Umbilical cord (tissue), 1 donor: ENCODE measurements at regions not wholly inside any gene's neighbourhood (a gene's known extent, or its start where the extent isn't known, plus 50 kb on each side); places are given as distances from the start of the nearest gene placed in this dataset.

Source experiments
- DNase-seq: peaks from one replicate; pipeline ENCODE4 v3.0.0-alpha.2; 2015; ENCODE audit warnings: low spot score

- DNase-seq = no peak
Observed at GRCh38 chr1:57927003-57927402, 503.1 kb upstream of the DAB1 start.

- no peak for DNase-seq
Observed at GRCh38 chr1:57926025-57926552, 502.2 kb upstream of the DAB1 start.

- DNase-seq = no peak
Observed at GRCh38 chr1:57925226-57925625, 501.4 kb upstream of the DAB1 start.

GRCh38 chr1:57922130-57922529 lies 498.3 kb upstream of the DAB1 start:
- DNase-seq = no peak

- DNase-seq = no peak
Observed at GRCh38 chr1:57916041-57916440, 492.2 kb upstream of the DAB1 start.

GRCh38 chr1:57911427-57911826 lies 487.6 kb upstream of the DAB1 start:
- no peak for DNase-seq

GRCh38 chr1:57910782-57911181 lies 486.9 kb upstream of the DAB1 start:
- DNase-seq = no peak

- no peak for DNase-seq
Observed at GRCh38 chr1:57910305-57910704, 486.4 kb upstream of the DAB1 start.

- DNase-seq = no peak
Observed at GRCh38 chr1:57908147-57908890, 484.5 kb upstream of the DAB1 start.

- DNase-seq = no peak
Observed at GRCh38 chr1:57901208-57901919, 477.5 kb upstream of the DAB1 start.

GRCh38 chr1:57898531-57898930 lies 474.7 kb upstream of the DAB1 start:
- no peak for DNase-seq

GRCh38 chr1:57897581-57897980 lies 473.7 kb upstream of the DAB1 start:
- no peak for DNase-seq

GRCh38 chr1:57894315-57894714 lies 470.5 kb upstream of the DAB1 start:
- no peak for DNase-seq

GRCh38 chr1:57889676-57890320 lies 465.9 kb upstream of the DAB1 start:
- no peak for DNase-seq

GRCh38 chr1:57887964-57888491 lies 464.2 kb upstream of the DAB1 start:
- no peak for DNase-seq

- DNase-seq = no peak
Observed at GRCh38 chr1:57886376-57886775, 462.5 kb upstream of the DAB1 start.

GRCh38 chr1:57883642-57883995 lies 459.8 kb upstream of the DAB1 start:
- no peak for DNase-seq

GRCh38 chr1:57882934-57883641 lies 459.2 kb upstream of the DAB1 start:
- peak; percentile 65 for DNase-seq

- peak; percentile 12 for DNase-seq
Observed at GRCh38 chr1:57882072-57882471, 458.2 kb upstream of the DAB1 start.

- peak; percentile 12 for DNase-seq
Observed at GRCh38 chr1:57881639-57882038, 457.8 kb upstream of the DAB1 start.

GRCh38 chr1:57879700-57880099 lies 455.8 kb upstream of the DAB1 start:
- DNase-seq = no peak

GRCh38 chr1:57874418-57874877 lies 450.6 kb upstream of the DAB1 start:
- DNase-seq = peak; percentile 14
